ENCODE measurements at regions not wholly inside any gene's neighbourhood (a gene's known extent, or its start where the extent isn't known, plus 50 kb on each side); places are given as distances from the start of the nearest gene placed in this dataset.

DNA sequence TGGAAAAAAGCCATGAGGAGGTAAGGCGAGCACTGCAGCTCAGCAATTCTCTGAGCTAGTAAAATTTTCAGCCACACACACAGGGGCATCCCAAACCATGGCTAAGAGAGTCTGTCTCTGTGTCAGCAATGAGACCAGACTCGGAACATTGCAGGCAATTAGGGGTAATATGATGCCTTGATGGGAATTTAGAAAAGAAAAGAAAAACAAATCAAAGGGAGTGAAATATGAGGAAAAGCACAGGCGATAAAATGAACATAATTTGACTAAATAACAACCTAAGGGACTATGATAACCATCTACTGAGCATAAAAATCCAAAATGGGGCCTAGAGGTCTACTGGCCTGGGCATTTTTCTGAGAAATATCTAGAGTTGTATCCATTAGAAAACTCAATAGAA, 546.0 kb upstream of the PSMD7 start:
- no peaks in the 10 kb centered on the region for H3K27me3 ChIP-seq (replicated peaks in 1 of 7)
- intact Hi-C loops (cut with DNase I; ENCODE audit: low total_unique reads), result no loop called here
- no peak for TF ChIP-seq POLR2AphosphoS5 (IDR thresholded peaks at IDR 0.05)
- TF ChIP-seq, protein P1, sequence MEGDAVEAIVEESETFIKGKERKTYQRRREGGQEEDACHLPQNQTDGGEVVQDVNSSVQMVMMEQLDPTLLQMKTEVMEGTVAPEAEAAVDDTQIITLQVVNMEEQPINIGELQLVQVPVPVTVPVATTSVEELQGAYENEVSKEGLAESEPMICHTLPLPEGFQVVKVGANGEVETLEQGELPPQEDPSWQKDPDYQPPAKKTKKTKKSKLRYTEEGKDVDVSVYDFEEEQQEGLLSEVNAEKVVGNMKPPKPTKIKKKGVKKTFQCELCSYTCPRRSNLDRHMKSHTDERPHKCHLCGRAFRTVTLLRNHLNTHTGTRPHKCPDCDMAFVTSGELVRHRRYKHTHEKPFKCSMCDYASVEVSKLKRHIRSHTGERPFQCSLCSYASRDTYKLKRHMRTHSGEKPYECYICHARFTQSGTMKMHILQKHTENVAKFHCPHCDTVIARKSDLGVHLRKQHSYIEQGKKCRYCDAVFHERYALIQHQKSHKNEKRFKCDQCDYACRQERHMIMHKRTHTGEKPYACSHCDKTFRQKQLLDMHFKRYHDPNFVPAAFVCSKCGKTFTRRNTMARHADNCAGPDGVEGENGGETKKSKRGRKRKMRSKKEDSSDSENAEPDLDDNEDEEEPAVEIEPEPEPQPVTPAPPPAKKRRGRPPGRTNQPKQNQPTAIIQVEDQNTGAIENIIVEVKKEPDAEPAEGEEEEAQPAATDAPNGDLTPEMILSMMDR (IDR thresholded peaks at IDR 0.05 in 8 of 11, conservative IDR thresholded peaks at IDR 0.05 in 3 of 11), result no peak
- TF ChIP-seq POLR2A (IDR thresholded peaks at IDR 0.05), result no peak
- 51 to 67% (median 63%) methylated on average over 3 of the region's 3 CpGs for WGBS, 5 donors
- no peaks in the 10 kb centered on the region for H3K4me1 ChIP-seq
- no peak overlapping the region for H3K27ac ChIP-seq
- no peaks in the 10 kb centered on the region for H3K36me3 ChIP-seq
- peaks cover 0 to 12% (median 0%) of the 10 kb centered on the region in 8 donors for H3K9me3 ChIP-seq
- DNase-seq, result no peak
- no peak overlapping the region for H3K4me3 ChIP-seq

DNA sequence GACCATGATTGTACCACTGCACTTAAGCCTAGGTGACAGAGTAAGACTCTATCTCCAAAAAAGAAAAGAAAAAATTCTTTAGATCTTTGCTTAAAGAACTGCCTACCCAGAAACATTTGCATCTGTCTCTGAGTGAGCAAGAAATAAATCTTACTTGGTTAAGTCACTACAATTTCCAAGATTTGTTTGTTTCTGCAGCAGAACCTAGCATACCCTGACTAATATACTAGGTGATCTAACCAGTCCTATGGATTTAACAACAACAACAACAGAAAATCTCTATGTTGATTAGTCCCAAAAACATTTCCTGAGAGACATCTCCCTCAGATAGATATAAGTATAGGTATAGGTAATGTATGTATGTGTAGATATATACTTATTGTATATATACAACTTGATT, 549.3 kb upstream of the PSMD7 start:
- H3K36me3 ChIP-seq, result no peaks in the 10 kb centered on the region
- DNase-seq, result no peak
- no peak overlapping the region for H3K4me3 ChIP-seq
- H3K4me1 ChIP-seq, result no peaks in the 10 kb centered on the region
- no peaks in the 10 kb centered on the region for H3K27me3 ChIP-seq (replicated peaks in 1 of 7)
- no peak overlapping the region for H3K27ac ChIP-seq
- intact Hi-C loops (cut with DNase I; ENCODE audit: low total_unique reads), result no loop called here
- H3K9me3 ChIP-seq, result peaks cover 0 to 12% (median 0%) of the 10 kb centered on the region in 8 donors
- no peak for TF ChIP-seq POLR2AphosphoS5 (IDR thresholded peaks at IDR 0.05)
- TF ChIP-seq, protein P1 (IDR thresholded peaks at IDR 0.05 in 8 of 11, conservative IDR thresholded peaks at IDR 0.05 in 3 of 11), result no peak

DNA sequence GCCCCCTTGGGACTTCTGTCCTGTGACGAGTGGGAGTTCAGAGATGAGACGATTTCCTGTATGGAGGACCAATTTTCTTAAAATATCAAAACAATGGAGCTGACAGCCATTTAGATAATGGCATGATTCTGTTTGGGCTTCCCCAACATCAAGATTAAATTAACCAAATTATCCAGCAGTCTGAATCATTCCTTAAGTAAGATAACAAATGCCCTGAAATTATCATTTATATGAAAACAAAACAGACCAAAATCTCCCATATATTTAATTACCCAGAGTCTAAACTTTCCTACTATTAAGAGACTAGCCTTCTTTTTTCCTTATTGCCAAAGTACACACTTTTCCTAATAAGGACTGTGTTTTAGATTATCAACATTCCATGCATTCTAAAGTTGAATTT, 550.1 kb upstream of the PSMD7 start:
- no peak for TF ChIP-seq POLR2AphosphoS5 (IDR thresholded peaks at IDR 0.05)
- TF ChIP-seq POLR2A (IDR thresholded peaks at IDR 0.05), result no peak
- TF ChIP-seq, protein P1 (IDR thresholded peaks at IDR 0.05 in 8 of 11, conservative IDR thresholded peaks at IDR 0.05 in 3 of 11), result no peak
- DNase-seq, result no peak
- Histone ChIP-seq H3K9me3 (peaks cover 0 to 12% (median 0%) of the 10 kb centered on the region in 8 donors), H3K36me3 (no peaks in the 10 kb centered on the region), H3K4me1 (no peaks in the 10 kb centered on the region), H3K27me3 (replicated peaks in 1 of 7) (no peaks in the 10 kb centered on the region), H3K27ac (no peak overlapping the region), H3K4me3 (no peak overlapping the region)
- intact Hi-C loops (cut with DNase I; ENCODE audit: low total_unique reads), result no loop called here
- 32 to 63% (median 54%) methylated on average over 2 of the region's 2 CpGs for WGBS, 5 donors

DNA sequence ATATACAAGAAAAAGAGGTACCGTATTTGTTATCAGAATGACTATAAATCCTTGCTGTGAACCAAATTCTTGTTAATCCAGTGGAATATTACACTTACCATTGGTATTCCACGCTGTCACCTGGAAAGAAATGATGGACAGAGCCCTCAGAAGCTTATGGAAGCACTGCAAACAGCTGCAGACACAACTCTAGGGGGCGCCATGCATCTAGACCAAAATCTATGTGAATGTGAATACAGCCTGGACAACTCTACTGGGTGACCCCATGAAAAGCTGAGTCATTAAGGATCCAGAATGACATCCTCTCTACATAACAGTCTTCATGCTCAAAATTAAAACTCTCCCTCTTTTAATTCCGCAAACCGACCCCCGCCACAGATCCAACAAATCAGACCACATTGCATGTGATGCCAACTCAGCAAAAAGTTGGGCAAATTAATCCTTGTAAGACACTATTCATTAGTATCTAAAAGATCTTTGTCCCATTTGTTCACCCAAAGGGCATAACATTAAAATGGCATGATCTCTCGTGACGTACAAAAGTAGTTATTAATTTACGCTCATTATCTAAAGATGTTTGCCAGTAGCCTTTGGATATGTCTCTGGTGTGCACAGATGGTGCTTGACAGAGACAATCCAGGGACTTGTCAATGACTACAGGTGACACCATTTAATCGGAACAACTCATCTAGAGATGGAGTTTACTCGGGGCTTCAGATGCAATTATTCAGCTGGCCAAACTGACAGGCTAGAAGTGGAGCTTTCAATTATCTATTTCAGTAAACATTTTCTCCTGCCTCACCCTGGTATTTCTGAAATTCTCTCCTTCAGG, 552.7 kb upstream of the PSMD7 start:
- Histone ChIP-seq H3K9me3 (peaks cover 0 to 19% (median 0%) of the 10 kb centered on the region in 8 donors), H3K36me3 (no peaks in the 10 kb centered on the region), H3K4me3 (no peak overlapping the region), H3K27ac (no peak overlapping the region), H3K4me1 (no peaks in the 10 kb centered on the region), H3K27me3 (replicated peaks in 1 of 7) (peaks cover 0 to 2% (median 0%) of the 10 kb centered on the region in 7 donors)
- intact Hi-C loops (cut with DNase I; ENCODE audit: low total_unique reads), result no loop called here
- DNase-seq, result no peak
- 82 to 85% (median 84%) methylated on average over 11 of the region's 11 CpGs for WGBS, 5 donors
- no peak for TF ChIP-seq POLR2A (IDR thresholded peaks at IDR 0.05)
- TF ChIP-seq, protein P1 (IDR thresholded peaks at IDR 0.05 in 8 of 11, conservative IDR thresholded peaks at IDR 0.05 in 3 of 11), result no peak
- no peak for TF ChIP-seq POLR2AphosphoS5 (IDR thresholded peaks at IDR 0.05)

All from spleen (tissue), 11 donors.